Nucleus accumbens (tissue), 56 donors: ENCODE measurements at regions not wholly inside any gene's neighbourhood (a gene's known extent, or its start where the extent isn't known, plus 50 kb on each side); places are given as distances from the start of the nearest gene placed in this dataset.

ENCODE experiments used
- DNase-seq, 56 donors: peaks; one replicate each; lab custom pipeline; 2025; lab: John Stamatoyannopoulos, UW

DNA sequence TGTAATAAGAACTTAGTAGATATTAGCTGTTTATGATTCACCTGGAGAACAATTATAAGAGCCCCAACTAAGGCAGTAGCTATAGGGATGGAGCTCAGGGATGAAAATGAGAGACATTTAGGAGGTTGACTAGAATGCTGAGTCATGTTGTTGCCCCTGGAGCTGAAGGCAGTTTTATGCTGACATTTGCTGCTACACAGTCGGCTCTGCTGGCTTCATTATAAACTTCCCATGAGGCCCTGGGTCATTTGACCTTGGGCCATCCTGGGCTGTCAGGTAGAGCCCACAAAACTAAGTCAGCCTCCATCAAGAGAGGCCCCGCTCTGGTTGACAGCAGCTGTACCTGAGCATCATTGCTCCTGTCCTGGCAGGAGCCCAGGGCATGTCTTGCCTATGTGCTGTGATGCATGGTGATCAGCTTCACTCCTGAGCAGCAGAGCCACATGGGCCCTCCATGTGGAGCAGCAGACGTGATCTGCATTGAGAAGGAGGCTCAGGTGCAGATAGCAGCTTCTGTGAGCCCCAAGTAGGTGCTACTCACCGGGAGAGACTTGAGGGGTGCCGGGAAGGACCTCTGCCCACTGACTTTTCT lies 112.4 kb downstream of the TBX19 start:
- DNase-seq = no peak

- DNase-seq = no peak
These were observed 111.4 kb downstream of the TBX19 start for GRCh38 chr1:168391851-168392681.

- DNase-seq = no peak
These were observed 109.6 kb downstream of the TBX19 start for GRCh38 chr1:168390271-168390670.

DNA sequence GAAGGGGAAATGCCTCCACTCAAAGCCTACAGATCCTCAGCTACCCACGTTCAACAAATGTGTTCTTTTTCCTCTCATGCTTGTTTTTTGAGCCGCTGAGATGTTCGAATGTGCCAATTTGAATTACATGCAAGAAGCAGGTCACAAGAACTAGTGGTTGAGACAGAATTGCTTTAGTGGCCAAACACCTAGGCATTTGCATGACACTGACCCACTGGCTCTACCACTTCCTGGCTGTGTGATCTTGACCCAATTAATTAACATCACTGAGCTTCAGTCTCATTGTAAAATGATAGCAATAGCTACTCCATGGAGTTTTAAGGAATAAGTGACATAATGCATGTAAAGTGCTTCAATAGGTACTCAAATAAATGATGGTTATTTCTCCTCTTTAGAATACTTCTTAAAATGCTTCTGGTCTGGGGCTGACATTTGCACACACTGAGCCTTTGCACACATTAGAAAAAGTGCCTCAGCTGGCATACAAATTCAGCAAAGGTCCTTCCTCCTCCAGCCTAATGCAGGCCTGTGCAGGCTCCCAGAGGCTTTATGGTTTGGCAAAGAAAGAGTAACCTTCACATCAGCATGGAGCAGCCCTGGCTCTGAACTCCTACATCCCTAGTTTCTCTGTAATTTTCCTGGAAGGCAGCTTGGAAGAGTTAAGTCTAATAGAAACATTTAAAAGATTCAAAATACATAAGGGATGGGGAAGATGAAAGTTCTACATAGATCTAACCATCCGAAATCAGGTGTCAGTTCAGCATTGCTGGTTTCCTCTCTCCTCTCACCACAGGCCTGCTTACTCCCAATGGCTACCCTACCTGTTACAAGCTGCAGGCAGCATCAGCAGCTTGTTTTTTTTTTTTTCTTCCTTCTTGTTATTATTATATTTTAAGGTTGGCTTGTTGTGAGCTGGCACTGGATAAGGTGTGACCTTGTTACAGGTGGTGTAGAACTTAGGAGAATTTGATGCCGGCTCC lies 107.4 kb downstream of the TBX19 start:
- DNase-seq = no peak

DNA sequence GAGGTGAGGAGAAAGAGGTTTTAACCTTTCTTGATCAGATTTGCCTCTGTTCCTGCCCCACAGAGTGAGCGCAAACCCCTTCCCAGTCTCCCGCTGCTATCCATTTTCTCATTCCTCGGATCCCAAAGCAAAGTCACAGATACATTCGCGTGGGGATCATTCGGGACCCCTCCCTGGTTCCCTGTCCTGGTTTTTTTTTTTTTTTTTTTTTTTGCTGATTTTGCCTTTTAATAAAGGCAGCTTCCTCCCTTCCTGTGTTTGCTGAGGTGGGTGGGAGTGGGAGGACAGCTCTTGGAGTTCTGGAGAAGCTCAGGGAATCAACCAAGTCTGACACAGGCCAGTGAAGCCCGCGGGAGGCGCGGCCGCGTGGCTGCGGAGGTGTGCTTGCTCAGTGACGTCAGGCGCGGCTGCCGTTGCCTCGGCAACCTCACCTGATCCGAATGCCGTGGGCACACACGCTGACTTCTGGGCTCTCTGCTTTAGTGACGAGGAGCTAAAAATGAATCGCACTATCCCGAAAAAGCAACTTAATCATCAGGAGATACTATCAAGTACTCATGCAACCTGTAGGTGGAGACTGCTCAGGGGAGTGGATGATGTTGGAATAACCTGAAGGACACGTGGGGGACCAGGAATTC lies 106.4 kb downstream of the TBX19 start:
- DNase-seq = peak in 47 of 56 donors; percentile 2 to 90 (median 55)

- DNase-seq = no peak
These were observed 105.8 kb downstream of the TBX19 start for GRCh38 chr1:168386492-168386891.

GRCh38 chr1:168381850-168382249 lies 101.2 kb downstream of the TBX19 start:
- DNase-seq = no peak

GRCh38 chr1:168380945-168381344 lies 100.3 kb downstream of the TBX19 start:
- no peak for DNase-seq

GRCh38 chr1:168379104-168379860 lies 98.6 kb downstream of the TBX19 start:
- no peak for DNase-seq

DNA sequence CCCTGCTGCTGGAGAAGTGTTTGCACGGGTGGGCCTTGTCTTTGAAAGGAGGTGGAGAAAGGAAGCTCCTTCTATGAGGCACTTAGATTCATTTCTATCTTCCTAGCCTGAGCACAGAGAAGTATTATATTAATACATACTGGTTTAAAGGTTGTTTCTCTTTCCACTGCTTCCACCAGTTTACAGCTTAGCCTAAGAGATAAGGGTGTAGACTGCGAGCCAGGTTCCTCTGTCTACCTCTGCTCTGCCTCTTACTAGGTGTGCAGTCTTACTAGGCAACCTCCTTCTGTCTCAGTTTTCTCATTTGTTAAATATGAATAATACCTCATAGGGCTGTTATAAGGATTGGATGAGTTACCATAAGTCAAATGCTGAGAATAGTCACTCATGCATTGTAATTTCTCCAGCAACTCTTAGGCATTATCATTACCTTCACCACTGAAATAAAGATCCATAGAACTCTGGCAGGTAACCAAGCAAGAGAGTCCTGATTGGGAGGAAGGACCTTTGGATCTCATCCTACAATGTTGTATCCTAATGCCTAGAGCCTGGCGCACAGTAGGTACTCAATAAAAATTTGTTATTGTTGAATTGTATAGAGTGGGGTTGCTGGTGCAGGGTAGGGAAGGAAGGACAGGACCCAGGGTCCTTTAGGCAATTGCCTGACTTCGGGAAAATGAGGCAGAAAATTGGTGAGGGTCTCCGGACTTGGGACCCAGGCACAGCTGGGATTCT lies 95.1 kb downstream of the TBX19 start:
- no peak for DNase-seq

DNA sequence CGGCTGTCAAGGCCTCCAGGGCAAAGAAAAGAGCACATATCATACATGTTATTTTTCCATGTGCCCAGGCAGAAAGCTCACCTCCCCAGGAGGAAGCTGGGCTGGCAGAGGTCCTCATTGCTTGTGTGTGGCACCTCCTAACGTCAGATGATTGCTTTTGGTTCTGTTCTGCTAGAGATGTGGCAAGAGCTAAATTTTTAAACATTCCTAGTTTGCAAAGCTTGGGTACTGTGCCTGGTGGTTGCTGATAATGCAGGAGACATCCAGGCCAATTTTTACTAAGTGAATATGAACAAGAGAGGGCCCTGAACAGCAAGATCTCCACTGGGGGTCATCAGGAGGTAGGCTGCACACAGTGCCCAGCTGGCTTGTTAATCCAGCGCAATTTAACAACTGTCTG lies 93.9 kb downstream of the TBX19 start:
- no peak for DNase-seq

DNA sequence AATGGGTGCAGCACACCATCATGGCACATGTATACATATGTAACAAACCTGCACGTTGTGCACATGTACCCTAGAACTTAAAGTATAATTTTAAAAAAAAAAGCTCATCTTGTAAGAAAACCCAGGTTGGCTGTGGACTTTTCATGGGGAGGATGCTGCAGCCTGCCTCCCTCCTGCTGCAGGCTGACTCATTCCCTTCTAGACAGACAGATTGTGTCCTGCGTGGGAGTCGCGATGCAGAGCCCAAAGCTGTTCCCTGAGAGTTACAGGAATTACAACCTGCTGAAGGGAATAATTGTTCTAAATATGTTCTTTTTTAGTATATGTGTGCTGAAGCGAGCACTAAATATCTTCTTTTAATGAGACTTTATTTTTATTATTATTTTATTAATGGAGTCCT lies 93.2 kb downstream of the TBX19 start:
- peak in 36 of 56 donors; percentile 5 to 85 (median 39) for DNase-seq

- DNase-seq = no peak
These were observed 92.2 kb downstream of the TBX19 start for GRCh38 chr1:168372861-168373371.

DNA sequence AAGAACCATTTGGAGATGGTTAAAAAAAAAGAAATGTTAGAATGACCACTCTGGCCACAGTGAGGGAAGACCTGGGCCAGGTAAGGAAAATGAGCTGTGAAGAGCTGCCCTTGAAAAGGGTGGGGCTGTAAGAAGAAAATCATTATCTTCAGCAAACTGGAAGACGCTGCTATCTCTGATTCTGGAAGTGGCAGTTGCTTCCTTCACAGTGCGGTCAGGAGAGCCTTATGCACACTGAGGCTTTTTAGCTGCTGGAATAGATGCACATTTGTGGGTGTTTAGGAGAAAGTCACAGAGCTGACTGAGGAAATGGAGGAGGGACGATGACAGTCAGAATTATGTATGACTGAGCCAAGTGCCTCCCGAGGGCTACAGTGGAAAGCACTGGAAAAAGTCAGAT lies 91.6 kb downstream of the TBX19 start:
- DNase-seq = no peak

- no peak for DNase-seq
These were observed 90.8 kb downstream of the TBX19 start for GRCh38 chr1:168371477-168371876.

- no peak for DNase-seq
These were observed 89.9 kb downstream of the TBX19 start for GRCh38 chr1:168370586-168370985.

- DNase-seq = no peak
These were observed 89.0 kb downstream of the TBX19 start for GRCh38 chr1:168369655-168370054.

DNA sequence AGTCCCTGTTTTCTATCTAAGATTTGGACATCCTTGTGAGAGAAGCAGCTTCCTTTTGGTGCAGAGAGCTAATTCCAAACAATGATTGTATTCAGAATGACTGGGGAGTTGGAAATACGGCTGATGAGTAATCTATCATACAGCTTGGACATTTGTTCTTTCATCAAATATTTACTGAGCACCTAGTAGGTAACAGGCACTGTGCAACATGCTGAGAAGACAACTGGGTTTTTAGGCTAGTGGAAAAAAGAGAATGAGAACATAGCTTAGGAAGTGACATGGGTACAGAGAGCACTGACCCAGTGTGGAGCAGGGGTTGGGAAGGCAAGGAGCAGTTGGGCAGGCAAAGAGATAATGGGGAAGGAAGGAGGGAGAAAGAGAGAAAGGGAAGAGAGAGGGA lies 87.5 kb downstream of the TBX19 start:
- no peak for DNase-seq
